ENCODE measurements at regions not wholly inside any gene's neighbourhood (a gene's known extent, or its start where the extent isn't known, plus 50 kb on each side); places are given as distances from the start of the nearest gene placed in this dataset.
"Not testable (repeated sequence)": the region's sequence is repeated elsewhere in the genome, so short reads cannot be mapped to it uniquely, and the experiment has no call there.

DNA sequence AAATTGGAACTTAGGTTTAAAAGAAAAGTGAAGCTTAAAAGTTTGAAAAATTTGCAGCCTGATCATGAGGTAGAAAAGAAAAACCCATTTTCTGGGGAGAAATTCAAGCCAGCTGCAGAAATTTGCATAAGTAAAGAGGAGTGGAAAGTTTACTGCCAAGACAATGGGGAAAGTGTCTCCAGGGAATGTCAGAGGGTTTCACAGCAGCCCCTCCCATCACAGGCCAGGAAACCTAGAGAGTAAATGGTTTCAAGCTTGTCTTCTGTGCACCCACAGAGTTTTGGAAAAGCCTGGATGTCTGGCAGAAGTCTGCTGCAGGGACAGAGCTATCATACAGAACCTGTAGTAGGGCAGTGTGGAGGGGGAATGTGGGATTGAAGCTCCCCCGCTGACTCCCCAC is 254.0 kb upstream of the FSIP2 start:
- Mint-ChIP-seq H3K4me3 (no peak overlapping the region), H3K9me3 (peaks cover 13% of the 10 kb centered on the region)

DNA sequence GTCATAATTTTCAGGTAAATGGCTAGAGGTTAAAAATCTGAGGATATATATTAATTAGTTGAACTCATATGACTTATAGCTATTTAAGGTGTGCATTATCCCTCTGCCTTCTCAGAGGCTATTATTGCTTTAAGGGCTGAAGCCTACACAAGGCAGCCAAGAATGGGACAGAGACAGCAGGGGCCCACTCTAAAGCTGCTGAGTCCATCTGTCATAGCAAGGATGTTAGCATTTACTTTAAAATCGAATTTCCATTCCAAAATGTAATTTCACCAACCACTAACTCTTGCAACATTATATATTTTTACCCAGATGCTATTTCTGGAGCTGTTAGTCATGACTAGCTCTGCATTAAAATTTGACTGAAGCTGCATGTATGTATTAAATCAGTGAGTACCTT is 236.3 kb upstream of the FSIP2 start:
- Mint-ChIP-seq H3K9me3 (peaks cover 21% of the 10 kb centered on the region), H3K36me3 (ENCODE audit: insufficient read depth) (no peaks in the 10 kb centered on the region), H3K27me3 (ENCODE audit: low read depth) (no peaks in the 10 kb centered on the region), H3K4me3 (no peak overlapping the region), H3K4me1 (ENCODE audit: low read depth) (no peaks in the 10 kb centered on the region)
- DNase-seq = no peak
- no peak for ATAC-seq

More for the DNA sequence above, 254.0 kb upstream of the FSIP2 start:
- DNase-seq (no peak), ATAC-seq (no peak)
- Mint-ChIP-seq H3K36me3 (ENCODE audit: insufficient read depth) (no peaks in the 10 kb centered on the region), H3K4me1 (ENCODE audit: low read depth) (no peaks in the 10 kb centered on the region), H3K27me3 (ENCODE audit: low read depth) (no peaks in the 10 kb centered on the region)

DNA sequence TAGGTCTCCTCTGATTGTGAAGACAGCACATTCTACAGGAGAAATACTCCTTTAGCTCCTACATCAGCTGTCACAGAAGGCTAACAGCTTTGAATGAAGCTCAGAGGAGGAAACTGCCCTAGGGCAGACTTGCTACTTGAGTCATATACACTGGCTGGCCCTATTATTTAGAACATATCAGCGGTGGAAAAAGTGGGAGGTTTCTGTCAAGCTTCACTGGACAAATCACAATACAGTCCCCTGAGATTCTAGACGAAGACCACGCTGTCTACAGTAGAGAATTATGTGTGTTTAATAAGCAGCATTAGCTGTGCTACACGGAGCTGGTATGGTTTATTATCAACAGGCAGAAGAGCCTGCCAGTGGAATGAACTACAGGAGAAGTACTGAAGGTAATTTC is 230.9 kb upstream of the FSIP2 start:
- Mint-ChIP-seq H3K9me3 (peaks cover 37% of the 10 kb centered on the region), H3K4me3 (no peak overlapping the region), H3K36me3 (ENCODE audit: insufficient read depth) (no peaks in the 10 kb centered on the region), H3K27me3 (ENCODE audit: low read depth) (no peaks in the 10 kb centered on the region), H3K4me1 (ENCODE audit: low read depth) (no peaks in the 10 kb centered on the region)
- ATAC-seq (no peak), DNase-seq (no peak)

DNA sequence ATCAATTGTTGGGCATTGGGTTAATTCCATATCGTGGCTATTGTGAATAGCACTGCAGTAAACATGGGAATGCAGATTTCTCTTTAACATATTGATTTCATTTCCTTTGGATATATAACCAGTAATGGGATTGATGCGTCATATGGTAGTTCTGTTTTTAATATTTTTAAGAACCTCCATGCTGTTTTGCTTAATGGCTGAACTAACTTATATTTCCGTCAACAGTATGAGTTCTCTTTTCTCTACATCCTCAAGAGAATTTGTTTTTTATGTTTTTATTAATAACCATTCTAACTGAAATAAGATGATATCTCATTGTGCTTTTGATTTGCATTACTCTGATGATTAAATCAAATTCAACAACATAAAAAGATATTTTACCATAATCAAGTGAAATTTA is 228.5 kb upstream of the FSIP2 start:
- Mint-ChIP-seq H3K27me3 (ENCODE audit: low read depth) (no peaks in the 10 kb centered on the region), H3K4me3 (no peak overlapping the region), H3K4me1 (ENCODE audit: low read depth) (no peaks in the 10 kb centered on the region), H3K9me3 (peaks cover 39% of the 10 kb centered on the region), H3K36me3 (ENCODE audit: insufficient read depth) (no peaks in the 10 kb centered on the region)
- no peak for DNase-seq
- no peak for ATAC-seq

DNA sequence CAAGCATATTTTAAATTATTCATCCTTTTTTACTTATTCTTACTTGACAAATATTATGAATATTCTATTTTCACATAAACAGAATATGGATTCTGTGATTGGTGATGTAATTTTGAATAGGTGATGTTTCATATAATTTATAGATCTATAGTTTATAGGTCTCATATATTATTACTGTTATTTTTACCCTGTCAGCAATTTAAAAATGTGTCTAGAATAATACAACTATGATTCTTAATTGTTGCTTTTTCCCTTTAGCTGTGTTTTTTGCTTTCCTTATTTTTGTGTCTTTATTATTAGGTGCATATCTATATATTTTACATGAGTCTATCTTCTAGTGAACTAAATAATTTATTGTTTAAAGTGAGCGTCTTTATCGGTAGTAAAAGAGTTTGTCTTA is 226.7 kb upstream of the FSIP2 start:
- DNase-seq (no peak), ATAC-seq (no peak)
- H3K36me3 Mint-ChIP-seq (ENCODE audit: insufficient read depth) = no peaks in the 10 kb centered on the region
- H3K9me3 Mint-ChIP-seq = peaks cover 37% of the 10 kb centered on the region
- no peaks in the 10 kb centered on the region for H3K4me1 Mint-ChIP-seq (ENCODE audit: low read depth)
- no peaks in the 10 kb centered on the region for H3K27me3 Mint-ChIP-seq (ENCODE audit: low read depth)
- H3K4me3 Mint-ChIP-seq = no peak overlapping the region

DNA sequence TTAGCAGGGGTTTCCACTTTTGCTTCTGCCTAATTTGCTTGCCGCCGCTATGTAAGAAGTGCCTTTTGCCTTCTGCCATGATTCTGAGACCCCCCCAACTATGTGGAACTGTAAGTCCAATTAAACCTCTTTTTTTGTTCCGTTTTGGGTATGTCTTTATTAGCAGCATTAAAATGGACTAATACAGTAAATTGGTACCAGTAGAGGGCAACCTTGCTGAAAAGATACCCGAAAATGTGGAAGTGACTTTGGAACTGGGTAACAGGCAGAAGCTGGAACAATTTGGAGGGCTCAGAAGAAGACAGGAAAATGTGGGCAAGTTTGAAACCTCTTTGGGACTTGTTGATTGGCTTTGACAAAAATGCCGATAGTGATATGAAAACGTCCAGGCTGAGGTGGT is 216.1 kb upstream of the FSIP2 start:
- peaks cover 22% of the 10 kb centered on the region for H3K9me3 Mint-ChIP-seq
- H3K36me3 Mint-ChIP-seq (ENCODE audit: insufficient read depth) = no peaks in the 10 kb centered on the region
- no peaks in the 10 kb centered on the region for H3K27me3 Mint-ChIP-seq (ENCODE audit: low read depth)
- ATAC-seq = no peak
- H3K4me3 Mint-ChIP-seq = no peak overlapping the region
- H3K4me1 Mint-ChIP-seq (ENCODE audit: low read depth) = no peaks in the 10 kb centered on the region
- no peak for DNase-seq

DNA sequence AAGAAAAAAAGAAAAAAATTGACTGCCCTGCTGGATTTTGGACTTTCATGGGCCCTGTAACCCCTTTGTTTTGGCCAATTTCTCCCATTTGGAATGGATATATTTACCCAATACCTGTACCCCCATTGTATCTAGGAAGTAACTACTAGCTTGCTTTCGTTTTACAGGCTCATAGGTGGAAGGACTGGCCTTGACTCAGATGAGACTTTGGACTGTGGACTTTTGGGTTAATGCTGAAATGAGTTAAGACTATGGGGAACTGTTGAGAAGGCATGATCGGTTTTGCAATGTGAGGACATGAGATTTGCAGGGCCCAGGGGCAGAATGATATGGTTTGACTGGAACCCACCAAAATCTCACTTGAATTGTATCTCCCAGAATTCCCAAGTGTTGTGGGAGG is 214.4 kb upstream of the FSIP2 start:
- DNase-seq; H3K4me1 Mint-ChIP-seq (ENCODE audit: low read depth); H3K36me3 Mint-ChIP-seq (ENCODE audit: insufficient read depth); ATAC-seq; H3K4me3 Mint-ChIP-seq; H3K27me3 Mint-ChIP-seq (ENCODE audit: low read depth): not testable (repeated sequence)
- H3K9me3 Mint-ChIP-seq = peaks cover 30% of the 10 kb centered on the region

DNA sequence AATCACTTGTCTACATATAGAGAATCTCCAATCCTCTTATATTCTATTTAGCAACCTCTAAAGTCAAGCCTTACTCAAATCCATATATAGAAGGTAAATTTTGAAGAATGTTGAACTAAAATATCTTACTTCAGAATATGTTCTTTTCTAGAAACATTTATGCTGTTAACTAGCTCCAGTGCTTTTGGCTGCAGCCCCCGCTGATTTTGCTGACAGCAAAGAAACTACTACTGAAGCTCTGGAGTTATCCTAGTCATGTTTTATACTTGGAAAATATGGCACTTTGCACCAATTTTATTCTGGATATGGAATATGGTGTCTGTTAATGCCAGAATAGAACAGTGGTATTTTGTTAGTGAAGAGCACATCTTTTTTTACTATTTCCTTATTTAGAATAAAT is 212.4 kb upstream of the FSIP2 start:
- ATAC-seq (no peak), DNase-seq (no peak)
- no peak overlapping the region for H3K4me3 Mint-ChIP-seq
- H3K36me3 Mint-ChIP-seq (ENCODE audit: insufficient read depth) = no peaks in the 10 kb centered on the region
- H3K9me3 Mint-ChIP-seq = peaks cover 31% of the 10 kb centered on the region
- no peaks in the 10 kb centered on the region for H3K4me1 Mint-ChIP-seq (ENCODE audit: low read depth)
- no peaks in the 10 kb centered on the region for H3K27me3 Mint-ChIP-seq (ENCODE audit: low read depth)

DNA sequence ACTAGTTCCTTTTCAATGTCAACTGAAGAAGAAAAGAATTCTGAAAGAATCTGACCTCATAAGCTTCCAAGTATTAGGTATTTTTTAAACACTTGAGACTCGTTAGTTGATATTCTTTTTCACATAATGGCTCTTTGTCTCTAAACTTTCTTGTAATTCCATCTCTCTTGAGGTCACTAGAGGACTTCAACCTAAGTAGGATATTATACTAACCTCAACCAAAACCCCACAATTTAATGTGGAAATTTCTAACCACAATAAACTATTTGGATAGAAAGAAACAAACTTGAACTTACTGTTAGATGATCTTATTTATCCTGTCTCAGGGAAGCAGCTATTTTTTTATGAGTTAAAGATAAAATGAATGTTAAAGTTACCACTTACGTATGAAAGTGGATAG is 206.9 kb upstream of the FSIP2 start:
- Mint-ChIP-seq H3K9me3 (peaks cover 20% of the 10 kb centered on the region), H3K27me3 (ENCODE audit: low read depth) (no peaks in the 10 kb centered on the region), H3K36me3 (ENCODE audit: insufficient read depth) (no peaks in the 10 kb centered on the region), H3K4me3 (no peak overlapping the region), H3K4me1 (ENCODE audit: low read depth) (no peaks in the 10 kb centered on the region)
- ATAC-seq = no peak
- no peak for DNase-seq

DNA sequence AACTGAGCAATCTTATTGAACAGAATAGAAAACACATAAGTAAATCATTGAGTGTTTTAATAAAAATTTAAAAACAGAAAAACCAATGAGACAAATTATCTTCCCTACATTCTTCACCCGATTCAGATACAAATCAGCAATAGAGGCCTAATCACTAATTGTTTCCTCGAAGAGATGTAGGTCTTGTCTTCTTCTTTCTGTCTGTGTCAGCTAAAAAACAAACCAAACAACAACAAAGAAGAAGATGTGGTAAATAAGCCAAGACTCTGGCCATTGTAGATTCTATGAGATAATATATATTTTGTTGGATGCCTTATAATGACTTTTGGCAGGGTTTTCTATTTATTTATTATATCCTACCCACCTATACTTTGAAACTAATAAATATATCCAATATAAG is 200.9 kb upstream of the FSIP2 start:
- H3K36me3 Mint-ChIP-seq (ENCODE audit: insufficient read depth) = no peaks in the 10 kb centered on the region
- no peaks in the 10 kb centered on the region for H3K9me3 Mint-ChIP-seq
- DNase-seq (no peak), ATAC-seq (no peak)
- H3K4me3 Mint-ChIP-seq = no peak overlapping the region
- H3K4me1 Mint-ChIP-seq (ENCODE audit: low read depth) = no peaks in the 10 kb centered on the region
- no peaks in the 10 kb centered on the region for H3K27me3 Mint-ChIP-seq (ENCODE audit: low read depth)

DNA sequence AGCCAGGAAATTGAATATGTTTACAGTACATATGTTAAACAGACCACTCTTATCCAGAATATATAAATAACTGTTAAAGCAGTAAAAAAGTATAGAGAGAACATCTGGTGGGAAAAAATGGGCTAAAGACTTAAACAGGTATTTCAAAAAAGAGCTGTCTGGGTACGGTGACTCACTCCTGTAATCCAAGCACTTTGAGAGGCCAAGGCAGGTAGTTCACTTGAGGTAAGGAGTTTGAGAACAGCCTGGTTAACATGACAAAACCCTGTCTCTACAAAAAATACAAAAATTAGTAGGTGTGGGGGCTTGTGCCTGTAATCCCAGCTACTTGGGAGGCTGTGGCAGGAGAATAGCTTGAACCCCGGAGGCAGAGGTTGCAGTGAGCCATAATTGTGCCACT is 171.4 kb upstream of the FSIP2 start:
- H3K27me3 Mint-ChIP-seq (ENCODE audit: low read depth) = no peaks in the 10 kb centered on the region
- H3K4me3 Mint-ChIP-seq = no peak overlapping the region
- no peaks in the 10 kb centered on the region for H3K4me1 Mint-ChIP-seq (ENCODE audit: low read depth)
- ATAC-seq (no peak), DNase-seq (no peak)
- H3K36me3 Mint-ChIP-seq (ENCODE audit: insufficient read depth) = no peaks in the 10 kb centered on the region
- H3K9me3 Mint-ChIP-seq = peaks cover 8% of the 10 kb centered on the region

DNA sequence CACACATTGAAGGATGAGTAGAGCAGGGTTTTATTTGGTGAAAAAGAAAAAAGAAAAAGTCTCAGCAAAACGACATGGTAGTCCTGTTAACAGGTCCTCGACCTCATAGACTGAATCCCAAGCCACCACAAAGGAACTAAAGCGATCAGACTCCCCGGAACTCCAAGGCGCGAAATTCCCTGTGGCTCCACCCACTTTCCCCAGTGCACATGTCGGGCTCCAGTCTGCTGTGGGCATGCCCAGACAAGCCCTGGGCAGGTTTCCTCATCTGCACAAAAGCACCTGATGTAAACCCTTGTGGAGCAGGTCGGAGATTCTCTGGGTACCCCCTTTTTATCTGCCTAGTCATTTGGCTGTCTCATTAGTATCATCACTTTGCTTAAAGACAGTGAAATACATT is 170.7 kb upstream of the FSIP2 start:
- DNase-seq (no peak), ATAC-seq (no peak)
- Mint-ChIP-seq H3K4me1 (ENCODE audit: low read depth) (no peaks in the 10 kb centered on the region), H3K9me3 (peaks cover 8% of the 10 kb centered on the region), H3K27me3 (ENCODE audit: low read depth) (no peaks in the 10 kb centered on the region), H3K36me3 (ENCODE audit: insufficient read depth) (no peaks in the 10 kb centered on the region), H3K4me3 (no peak overlapping the region)

DNA sequence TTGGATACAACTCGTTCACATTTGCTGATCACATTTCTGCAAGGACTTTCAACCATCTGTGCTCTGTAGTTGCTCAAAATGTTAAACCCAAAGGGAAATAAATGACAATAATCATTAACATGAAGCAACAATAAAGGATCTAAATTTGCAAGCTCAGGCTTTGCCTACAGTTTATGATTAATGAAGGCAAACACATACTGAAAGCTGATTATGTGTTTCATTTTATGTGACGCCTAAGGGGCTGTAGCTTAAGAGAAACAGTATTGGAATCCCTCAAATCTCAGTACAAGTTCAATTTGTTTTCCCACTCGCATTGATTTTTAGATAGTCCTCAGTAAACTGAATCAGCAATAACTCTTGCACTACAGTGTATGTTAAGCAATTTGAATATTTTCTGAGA is 160.3 kb upstream of the FSIP2 start:
- no peaks in the 10 kb centered on the region for H3K27me3 Mint-ChIP-seq (ENCODE audit: low read depth)
- H3K4me1 Mint-ChIP-seq (ENCODE audit: low read depth) = no peaks in the 10 kb centered on the region
- no peaks in the 10 kb centered on the region for H3K36me3 Mint-ChIP-seq (ENCODE audit: insufficient read depth)
- no peak for DNase-seq
- ATAC-seq = no peak
- peaks cover 7% of the 10 kb centered on the region for H3K9me3 Mint-ChIP-seq
- H3K4me3 Mint-ChIP-seq = no peak overlapping the region

DNA sequence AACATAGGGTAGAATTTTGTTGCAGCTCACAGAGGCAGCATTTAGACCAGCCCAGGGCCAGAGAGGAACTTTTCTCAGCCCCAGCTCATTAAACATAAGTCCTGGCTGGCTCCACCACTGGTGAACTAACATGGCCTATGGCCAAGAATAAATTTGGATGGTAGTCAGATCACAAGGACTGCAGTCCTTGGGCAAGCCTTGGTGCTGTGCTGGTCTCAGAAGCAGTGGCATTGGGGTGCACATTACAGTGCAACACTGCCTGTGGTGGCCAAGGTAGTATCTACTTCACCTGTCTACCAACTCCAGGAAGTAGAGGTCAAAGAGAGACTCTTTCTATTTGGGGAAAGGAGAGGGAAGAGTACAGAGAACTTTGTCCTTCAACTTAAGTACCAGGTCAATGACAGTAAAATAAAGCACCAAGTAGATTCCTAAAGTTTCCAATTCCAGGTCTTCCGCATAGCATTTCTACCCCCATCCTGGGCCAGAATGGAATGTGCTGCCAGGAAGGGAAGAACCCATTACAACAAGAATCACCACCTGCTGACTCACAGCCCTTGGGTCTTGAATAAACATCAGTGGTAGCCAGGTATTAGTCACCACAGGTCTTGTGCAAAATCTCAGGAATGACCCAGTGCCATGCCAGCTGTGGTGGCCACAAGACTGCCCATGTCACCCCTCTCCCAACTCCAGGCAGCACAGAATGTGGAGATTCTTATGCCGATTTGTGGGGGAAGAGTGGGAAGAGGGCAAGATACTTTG is 155.4 kb upstream of the FSIP2 start:
- peaks cover 20% of the 10 kb centered on the region for H3K9me3 Mint-ChIP-seq
- H3K36me3 Mint-ChIP-seq (ENCODE audit: insufficient read depth) = no peaks in the 10 kb centered on the region
- no peaks in the 10 kb centered on the region for H3K4me1 Mint-ChIP-seq (ENCODE audit: low read depth)
- no peak for ATAC-seq
- DNase-seq = no peak
- H3K4me3 Mint-ChIP-seq = no peak overlapping the region
- H3K27me3 Mint-ChIP-seq (ENCODE audit: low read depth) = no peaks in the 10 kb centered on the region

DNA sequence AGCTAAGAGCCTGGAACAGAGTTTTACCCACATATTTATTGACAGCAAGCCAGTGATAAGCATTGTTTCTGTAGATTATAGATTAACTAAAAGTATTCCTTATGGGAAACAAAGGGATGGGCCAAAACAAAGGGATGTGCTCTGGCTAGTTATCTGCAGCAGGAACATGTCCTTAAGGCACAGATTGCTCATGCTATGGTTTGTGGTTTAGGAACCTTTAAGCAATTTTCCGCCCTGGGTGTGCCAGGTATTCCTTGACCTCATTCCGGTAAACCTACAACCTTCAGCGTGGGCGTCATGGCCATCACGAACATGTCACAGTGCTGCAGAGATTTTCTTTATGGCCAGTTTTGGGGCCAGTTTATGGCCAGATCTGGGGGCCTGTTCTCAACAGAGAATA is 153.4 kb upstream of the FSIP2 start:
- not testable (repeated sequence) for H3K4me3 Mint-ChIP-seq; ATAC-seq; H3K4me1 Mint-ChIP-seq (ENCODE audit: low read depth); DNase-seq; H3K36me3 Mint-ChIP-seq (ENCODE audit: insufficient read depth); H3K27me3 Mint-ChIP-seq (ENCODE audit: low read depth)
- peaks cover 29% of the 10 kb centered on the region for H3K9me3 Mint-ChIP-seq

DNA sequence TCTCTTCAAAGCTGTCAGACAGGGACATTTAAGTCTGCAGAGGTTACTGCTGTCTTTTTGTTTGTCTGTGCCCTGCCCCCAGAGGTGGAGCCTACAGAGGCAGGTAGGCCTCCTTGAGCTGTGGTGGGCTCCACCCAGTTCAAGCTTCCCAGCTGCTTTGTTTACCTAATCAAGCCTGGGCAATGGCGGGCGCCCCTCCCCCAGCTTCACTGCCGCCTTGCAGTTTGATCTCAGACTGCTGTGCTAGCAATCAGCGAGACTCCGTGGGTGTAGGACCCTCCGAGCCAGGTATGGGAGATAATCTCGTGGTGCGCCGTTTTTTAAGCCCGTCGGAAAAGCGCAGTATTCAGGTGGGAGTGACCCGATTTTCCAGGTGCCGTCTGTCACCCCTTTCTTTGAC is 147.3 kb upstream of the FSIP2 start:
- not testable (repeated sequence) for DNase-seq; H3K36me3 Mint-ChIP-seq (ENCODE audit: insufficient read depth); H3K27me3 Mint-ChIP-seq (ENCODE audit: low read depth); H3K4me1 Mint-ChIP-seq (ENCODE audit: low read depth); ATAC-seq; H3K4me3 Mint-ChIP-seq
- peaks cover 30% of the 10 kb centered on the region for H3K9me3 Mint-ChIP-seq

Data from activated T-cell treated with anti-CD3 and anti-CD28 coated beads, Interleukin-2, amount 50 U/mL, for 4 hours (primary cell).